CD4-positive, alpha-beta T cell treated with Interferon alpha-2 for 1 hour (primary cell): ENCODE measurements at regions not wholly inside any gene's neighbourhood (a gene's known extent, or its start where the extent isn't known, plus 50 kb on each side); places are given as distances from the start of the nearest gene placed in this dataset.

Experiments
- DNase-seq, 2 donors: peaks; one replicate each; pipeline ENCODE4 v3.0.0-alpha.2; 2020 to 2022

DNA sequence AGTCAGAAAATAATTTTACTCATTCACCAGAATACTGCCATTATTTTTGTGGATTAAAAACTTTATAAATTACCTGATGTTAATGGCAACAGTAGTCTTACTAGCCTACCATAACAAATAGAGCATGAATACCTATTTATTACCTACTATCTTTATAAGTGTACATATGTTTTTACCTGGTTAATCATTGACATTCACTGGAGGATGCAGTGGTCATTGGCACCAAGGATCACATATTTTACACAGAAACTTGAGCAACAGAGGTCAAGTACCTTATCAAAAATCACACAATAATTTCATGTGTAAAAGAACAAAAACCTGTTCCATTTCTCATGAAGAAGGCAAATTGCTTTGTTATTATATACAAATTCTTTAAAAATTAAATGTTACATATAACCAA lies 1284.9 kb upstream of the NCAM2 start:
- DNase-seq: no peak

DNA sequence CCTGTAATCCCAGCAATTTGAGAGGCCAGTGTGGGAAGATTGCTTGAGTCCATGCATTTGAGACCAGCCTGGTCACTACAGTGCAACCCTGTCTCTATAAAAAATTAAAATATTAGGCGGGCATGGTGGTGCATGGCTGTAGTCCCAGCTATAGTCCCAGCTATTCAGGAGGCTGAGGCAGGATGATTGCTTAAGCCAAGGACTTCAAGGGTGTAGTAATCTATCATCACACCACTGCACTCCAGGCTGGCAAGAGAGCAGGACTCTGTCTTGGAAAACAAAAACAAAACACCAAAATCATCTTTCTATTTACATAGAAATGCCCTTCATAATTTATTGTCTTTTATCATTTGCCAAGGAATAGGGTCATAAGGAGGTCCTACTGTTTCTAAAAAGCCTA lies 1274.1 kb upstream of the NCAM2 start:
- DNase-seq: no peak

GRCh38 chr21:19731251-19731650 lies 1267.0 kb upstream of the NCAM2 start:
- DNase-seq: no peak

DNA sequence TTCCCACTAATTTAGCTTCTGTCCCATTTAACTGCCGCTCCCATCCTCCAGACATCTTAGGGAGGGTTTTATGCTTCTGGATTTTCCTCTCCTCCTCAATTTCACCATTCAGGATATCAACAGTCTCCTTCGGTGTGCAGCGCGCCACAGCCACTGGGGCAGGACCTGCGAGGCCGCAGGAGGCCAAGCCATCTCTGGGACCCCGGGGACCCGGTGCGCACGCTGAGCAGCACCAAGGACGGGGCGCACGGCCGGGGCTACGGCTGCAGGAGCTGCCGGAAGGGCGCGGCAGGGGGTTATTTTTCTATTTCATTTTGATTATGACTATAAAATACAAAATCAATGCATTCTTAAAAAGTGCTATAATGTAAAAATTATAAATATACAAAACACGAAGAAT lies 1238.4 kb upstream of the NCAM2 start:
- no peak for DNase-seq

GRCh38 chr21:19767546-19767945 lies 1230.7 kb upstream of the NCAM2 start:
- no peak for DNase-seq

GRCh38 chr21:19771881-19772280 lies 1226.3 kb upstream of the NCAM2 start:
- DNase-seq: no peak

GRCh38 chr21:19776076-19776475 lies 1222.1 kb upstream of the NCAM2 start:
- DNase-seq: no peak

GRCh38 chr21:19781881-19782652 lies 1216.1 kb upstream of the NCAM2 start:
- no peak for DNase-seq

DNA sequence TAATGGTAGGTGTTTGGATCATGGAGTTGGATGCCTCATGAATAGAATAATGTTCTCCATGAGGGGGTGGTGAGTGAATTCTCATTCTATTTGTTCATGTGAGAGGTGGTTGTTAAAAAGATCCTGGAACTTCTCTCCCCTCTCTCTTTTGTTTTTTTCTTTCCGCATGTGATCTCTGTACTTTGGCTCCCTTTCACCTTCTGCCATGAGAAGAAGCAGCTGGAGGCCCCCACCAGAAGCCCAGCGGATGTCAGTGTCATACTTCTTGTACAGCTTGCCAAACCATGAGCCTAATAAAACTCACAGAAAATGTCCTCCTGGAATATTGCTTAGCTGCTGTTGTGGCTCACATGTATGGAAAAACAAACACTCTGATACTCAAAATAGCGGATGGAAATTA lies 1212.3 kb upstream of the NCAM2 start:
- no peak for DNase-seq

DNA sequence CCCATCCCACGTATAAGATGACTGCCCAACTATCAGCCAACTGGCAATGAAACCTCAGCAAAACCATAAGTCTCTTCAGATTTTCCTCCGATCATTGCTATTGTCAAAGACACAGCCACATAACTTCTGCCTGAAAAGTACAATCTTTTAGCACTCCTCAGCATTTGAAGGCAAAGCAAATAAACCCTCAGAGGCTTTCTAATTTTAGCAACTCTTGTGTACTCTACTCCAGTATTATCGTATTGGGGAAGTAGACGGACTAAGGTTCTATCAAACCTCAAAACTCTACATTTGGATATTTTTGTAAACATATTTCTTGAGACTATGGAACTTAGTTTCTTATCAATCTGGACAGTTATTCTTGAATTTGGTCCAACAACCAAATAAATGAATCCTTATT lies 1206.2 kb upstream of the NCAM2 start:
- no peak for DNase-seq

DNA sequence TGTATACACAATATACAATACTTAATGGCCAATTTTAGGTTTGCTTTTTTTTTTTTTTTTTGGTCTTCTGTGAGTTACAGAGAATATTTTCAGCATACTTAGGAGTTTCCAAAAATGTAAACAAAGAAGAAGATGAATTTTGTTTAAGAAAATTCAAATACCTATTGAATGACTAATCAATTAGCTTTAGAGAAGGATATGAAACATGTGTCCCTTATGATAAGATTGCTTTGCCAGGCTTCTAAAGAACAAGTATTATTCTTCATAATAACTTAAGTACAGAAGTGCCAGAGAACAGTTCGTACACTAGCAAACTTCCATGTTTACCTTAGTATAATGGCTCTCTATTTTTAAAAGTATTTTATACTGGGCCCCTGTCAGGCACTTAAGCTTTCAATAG lies 1191.0 kb upstream of the NCAM2 start:
- no peak for DNase-seq

GRCh38 chr21:19810779-19811178 lies 1187.4 kb upstream of the NCAM2 start:
- DNase-seq: no peak

DNA sequence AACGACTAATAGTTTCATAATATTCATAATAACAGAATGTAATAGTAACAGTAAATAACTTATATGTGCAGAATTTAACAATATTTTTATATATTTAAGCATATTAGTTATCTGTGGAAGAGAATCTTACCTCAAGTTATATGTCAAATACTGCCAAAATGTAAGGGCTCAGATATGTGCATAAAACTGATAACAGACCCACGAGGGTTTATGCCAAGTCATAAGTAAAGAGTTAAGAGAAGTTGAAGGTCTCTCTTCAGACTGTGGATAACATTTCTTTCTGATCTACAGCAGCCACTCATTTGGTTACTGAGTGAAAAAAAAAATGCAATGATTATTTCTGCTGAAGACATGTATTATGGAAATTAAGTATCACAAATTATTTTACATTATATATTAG lies 1167.8 kb upstream of the NCAM2 start:
- no peak for DNase-seq

DNA sequence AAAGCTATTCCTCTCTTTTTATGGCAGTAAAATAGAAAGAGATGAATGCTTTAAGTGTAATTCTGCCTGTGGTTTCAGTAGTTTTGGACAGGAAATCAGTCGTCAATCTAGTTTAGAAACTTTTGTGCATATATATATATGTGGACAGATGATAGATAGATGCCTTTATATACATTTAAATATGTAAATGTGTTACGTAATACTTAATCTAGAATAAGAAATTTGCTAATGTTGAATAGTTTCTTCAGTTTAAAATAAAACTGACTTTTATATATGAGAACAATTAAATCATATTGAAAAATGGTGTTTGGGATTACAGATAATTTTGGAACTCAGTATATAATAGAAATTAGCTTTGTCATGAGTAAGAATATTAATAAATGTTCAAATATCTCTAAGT lies 1165.7 kb upstream of the NCAM2 start:
- DNase-seq: no peak

GRCh38 chr21:19833082-19833481 lies 1165.1 kb upstream of the NCAM2 start:
- no peak for DNase-seq

DNA sequence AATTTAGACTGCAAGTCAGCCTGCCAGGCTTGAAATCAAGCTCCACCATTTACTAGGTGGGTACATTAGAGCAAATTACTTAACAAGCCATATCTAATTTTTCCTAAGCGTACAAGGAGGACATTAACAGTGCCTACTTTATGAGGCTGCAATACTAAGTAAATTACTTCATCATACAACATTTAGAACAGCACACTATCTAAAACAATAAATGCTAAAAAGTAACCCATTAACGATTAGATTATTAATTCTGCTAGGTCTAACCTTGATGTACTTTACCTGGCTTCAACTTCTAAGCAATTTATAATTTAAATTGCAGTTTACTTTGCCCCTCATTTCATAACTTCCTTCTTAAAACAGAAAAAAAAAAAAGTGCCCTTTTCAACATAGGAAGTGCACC lies 1155.6 kb upstream of the NCAM2 start:
- no peak for DNase-seq

DNA sequence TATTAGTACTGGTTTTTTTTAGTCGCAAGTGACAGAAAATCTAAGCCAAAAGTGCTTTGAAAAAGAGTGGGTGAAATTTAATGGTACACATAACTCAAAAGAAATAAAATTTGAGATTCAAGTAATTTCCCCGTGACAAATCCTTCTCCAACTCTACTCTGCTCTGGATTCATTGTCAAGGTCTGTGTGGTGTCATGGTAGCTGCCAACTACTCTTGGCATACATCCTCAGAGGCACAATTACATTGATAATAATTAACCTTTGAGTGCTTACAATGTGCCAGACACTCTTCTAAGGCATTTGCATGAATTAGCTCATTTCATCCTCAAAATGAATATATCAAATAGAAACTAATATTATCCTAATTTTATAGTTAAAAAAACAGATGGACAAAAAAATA lies 1153.9 kb upstream of the NCAM2 start:
- DNase-seq: no peak

GRCh38 chr21:19850157-19850556 lies 1148.1 kb upstream of the NCAM2 start:
- no peak for DNase-seq

GRCh38 chr21:19853061-19853460 lies 1145.1 kb upstream of the NCAM2 start:
- no peak for DNase-seq

DNA sequence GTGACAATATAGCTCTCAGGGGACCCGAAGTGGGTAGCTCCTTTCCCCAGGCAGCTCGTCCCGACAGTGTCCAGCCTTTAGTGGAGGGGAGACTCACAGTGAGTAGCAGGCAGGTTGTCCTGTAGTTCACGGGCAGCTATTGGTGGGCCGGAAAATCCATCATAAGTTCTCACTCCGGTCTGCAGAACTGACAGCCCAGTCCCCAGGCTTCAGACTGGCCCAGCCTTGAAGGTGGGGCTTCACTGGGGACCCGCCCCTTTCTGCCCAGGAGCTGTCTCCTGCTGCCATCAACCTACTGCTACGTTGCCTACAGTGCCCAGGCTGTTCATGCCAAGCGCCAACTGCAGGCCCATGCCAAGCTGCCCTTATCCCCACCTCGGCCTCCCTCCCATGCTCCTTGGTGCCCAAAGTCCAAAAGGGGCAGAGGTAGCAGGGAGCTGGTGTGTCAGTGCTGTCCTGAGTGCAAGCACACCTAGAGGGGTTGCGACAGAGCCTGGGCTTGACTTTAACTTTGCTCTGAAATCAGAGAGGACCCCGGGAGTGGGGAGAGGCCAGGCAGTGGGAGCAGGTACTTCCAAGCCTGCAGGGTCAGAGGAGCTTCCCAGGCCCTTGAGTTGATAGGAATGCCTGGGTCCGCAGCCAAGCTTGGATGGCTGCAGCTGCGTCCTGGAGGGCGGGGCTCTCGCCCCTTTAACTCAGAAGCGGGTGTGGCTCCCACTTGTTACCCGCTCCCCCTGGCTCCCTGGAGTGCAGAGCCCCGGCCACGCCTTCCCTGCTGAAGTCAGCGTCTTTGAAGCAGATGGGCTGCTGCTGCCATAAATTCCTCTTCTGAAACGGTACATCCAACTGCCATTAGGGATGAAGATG lies 1144.3 kb upstream of the NCAM2 start:
- DNase-seq: no peak

DNA sequence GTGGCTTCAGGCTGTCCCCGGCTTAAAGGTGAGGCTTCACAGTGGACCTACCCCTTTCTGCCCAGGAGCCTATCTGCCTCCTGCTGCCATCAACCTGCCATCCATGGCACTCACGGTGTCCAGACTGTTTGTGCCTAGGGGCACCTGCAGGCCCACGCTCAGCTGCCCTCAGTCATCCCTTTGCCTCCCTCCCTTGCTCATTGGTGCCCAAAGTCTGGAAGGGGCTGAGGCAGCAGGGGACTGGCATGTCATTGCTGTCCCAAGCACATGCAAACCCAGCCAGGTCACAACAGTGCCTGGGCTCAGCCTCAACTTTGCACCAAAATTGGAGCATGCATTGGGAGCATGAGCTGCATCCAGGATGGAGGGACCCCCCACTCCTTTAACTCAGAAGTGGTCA lies 1142.7 kb upstream of the NCAM2 start:
- DNase-seq: no peak

- no peak for DNase-seq
Measured at GRCh38 chr21:19864476-19864875, 1133.7 kb upstream of the NCAM2 start.

- DNase-seq: no peak
Measured at GRCh38 chr21:19870682-19871081, 1127.5 kb upstream of the NCAM2 start.

- DNase-seq: no peak
Measured at GRCh38 chr21:19874521-19874920, 1123.7 kb upstream of the NCAM2 start.
